OCI-LY7 (cell line): ENCODE measurements at regions not wholly inside any gene's neighbourhood (a gene's known extent, or its start where the extent isn't known, plus 50 kb on each side); places are given as distances from the start of the nearest gene placed in this dataset.

Experiments
- EZH2phosphoT487 ChIP-seq: fragments of 200-600 bp; sonication (generic); IDR thresholded peaks from 2 replicates; pipeline ENCODE4 v1.6.1; 2018; ENCODE audit warnings: low read depth, borderline replicate concordance, mild to moderate bottlenecking, mixed run types, antibody characterized with exemption, low read length, moderate library complexity, mixed read lengths
- TF ChIP-seq, protein P1 (sequence below): fragments of 200-600 bp; sonication (generic); conservative IDR thresholded peaks from 2 replicates; pipeline ENCODE4 v1.5.1; 2014; ENCODE audit warnings: mild to moderate bottlenecking, antibody characterized with exemption, low read length, moderate library complexity, mixed read lengths

GRCh38 chr17:79242393-79242792 lies 167.8 kb downstream of the ENGASE start:
- TF ChIP-seq, protein P1, sequence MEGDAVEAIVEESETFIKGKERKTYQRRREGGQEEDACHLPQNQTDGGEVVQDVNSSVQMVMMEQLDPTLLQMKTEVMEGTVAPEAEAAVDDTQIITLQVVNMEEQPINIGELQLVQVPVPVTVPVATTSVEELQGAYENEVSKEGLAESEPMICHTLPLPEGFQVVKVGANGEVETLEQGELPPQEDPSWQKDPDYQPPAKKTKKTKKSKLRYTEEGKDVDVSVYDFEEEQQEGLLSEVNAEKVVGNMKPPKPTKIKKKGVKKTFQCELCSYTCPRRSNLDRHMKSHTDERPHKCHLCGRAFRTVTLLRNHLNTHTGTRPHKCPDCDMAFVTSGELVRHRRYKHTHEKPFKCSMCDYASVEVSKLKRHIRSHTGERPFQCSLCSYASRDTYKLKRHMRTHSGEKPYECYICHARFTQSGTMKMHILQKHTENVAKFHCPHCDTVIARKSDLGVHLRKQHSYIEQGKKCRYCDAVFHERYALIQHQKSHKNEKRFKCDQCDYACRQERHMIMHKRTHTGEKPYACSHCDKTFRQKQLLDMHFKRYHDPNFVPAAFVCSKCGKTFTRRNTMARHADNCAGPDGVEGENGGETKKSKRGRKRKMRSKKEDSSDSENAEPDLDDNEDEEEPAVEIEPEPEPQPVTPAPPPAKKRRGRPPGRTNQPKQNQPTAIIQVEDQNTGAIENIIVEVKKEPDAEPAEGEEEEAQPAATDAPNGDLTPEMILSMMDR = no peak
- TF ChIP-seq EZH2phosphoT487 = no peak
